Stimulated activated naive CD8-positive, alpha-beta T cell treated with anti-CD3 and anti-CD28 coated beads, Interleukin-15, Interleukin-2, amounts not matched to agents 100 U/mL and 50 U/mL, for 24 hours (primary cell): ENCODE measurements at regions not wholly inside any gene's neighbourhood (a gene's known extent, or its start where the extent isn't known, plus 50 kb on each side); places are given as distances from the start of the nearest gene placed in this dataset.

Experiments
- ATAC-seq: fragments of 150-1000 bp; cut with Tn5 transposase; one replicate; pipeline ENCODE4 v1.10.0; 2021
- DNase-seq: peaks from one replicate; pipeline ENCODE4 v3.0.0; 2021

- no peak for DNase-seq
- no peak for ATAC-seq
Observed at GRCh38 chr13:39970177-39970846, 314.9 kb downstream of the COG6 start.

GRCh38 chr13:39971526-39971925 is 316.1 kb downstream of the COG6 start:
- DNase-seq (no peak), ATAC-seq (no peak)

GRCh38 chr13:39976481-39976880 is 321.0 kb downstream of the COG6 start:
- DNase-seq (no peak), ATAC-seq (no peak)

GRCh38 chr13:39981056-39981455 is 325.6 kb downstream of the COG6 start:
- no peak for ATAC-seq

GRCh38 chr13:39982745-39983144 is 327.3 kb downstream of the COG6 start:
- no peak for ATAC-seq
- no peak for DNase-seq

More at GRCh38 chr13:39981056-39981455, 325.6 kb downstream of the COG6 start:
- no peak for DNase-seq

- DNase-seq (no peak), ATAC-seq (no peak)
Observed at GRCh38 chr13:39985071-39985470, 329.6 kb downstream of the COG6 start.

GRCh38 chr13:39988351-39988750 is 332.9 kb downstream of the COG6 start:
- DNase-seq (no peak), ATAC-seq (no peak)

GRCh38 chr13:39998166-39998565 is 342.7 kb downstream of the COG6 start:
- peak; percentile 93 for ATAC-seq

GRCh38 chr13:40002016-40002415 is 346.6 kb downstream of the COG6 start:
- DNase-seq (no peak), ATAC-seq (no peak)

More at GRCh38 chr13:39998166-39998565, 342.7 kb downstream of the COG6 start:
- no peak for DNase-seq

GRCh38 chr13:40013554-40013953 is 358.1 kb downstream of the COG6 start:
- DNase-seq (no peak), ATAC-seq (no peak)

- DNase-seq: no peak
- ATAC-seq: no peak
Observed at GRCh38 chr13:40016953-40017660, 361.6 kb downstream of the COG6 start.

GRCh38 chr13:40017662-40018262 is 362.3 kb downstream of the COG6 start:
- DNase-seq (no peak), ATAC-seq (no peak)

GRCh38 chr13:40023595-40024203 is 368.2 kb downstream of the COG6 start:
- ATAC-seq (no peak), DNase-seq (no peak)

GRCh38 chr13:40024204-40024966 is 368.9 kb downstream of the COG6 start:
- no peak for ATAC-seq
- DNase-seq: no peak

GRCh38 chr13:40024967-40025714 is 369.7 kb downstream of the COG6 start:
- DNase-seq (no peak), ATAC-seq (no peak)

- DNase-seq (peak; percentile 62), ATAC-seq (peak; percentile 91)
Observed at GRCh38 chr13:40026174-40026585, 370.7 kb downstream of the COG6 start.

- DNase-seq (peak; percentile 68), ATAC-seq (peak; percentile 78)
Observed at GRCh38 chr13:40026741-40027140, 371.3 kb downstream of the COG6 start.

- no peak for DNase-seq
- ATAC-seq: no peak
Observed at GRCh38 chr13:40028446-40028845, 373.0 kb downstream of the COG6 start.

GRCh38 chr13:40031031-40031430 is 375.6 kb downstream of the COG6 start:
- DNase-seq (no peak), ATAC-seq (no peak)

GRCh38 chr13:40039061-40039460 is 383.6 kb downstream of the COG6 start:
- DNase-seq (no peak), ATAC-seq (no peak)

- DNase-seq (no peak), ATAC-seq (no peak)
Observed at GRCh38 chr13:40042991-40043390, 387.5 kb downstream of the COG6 start.
